Mucosa of descending colon (tissue), 3 donors: ENCODE measurements at regions not wholly inside any gene's neighbourhood (a gene's known extent, or its start where the extent isn't known, plus 50 kb on each side); places are given as distances from the start of the nearest gene placed in this dataset.
"Not testable (repeated sequence)": the region's sequence is repeated elsewhere in the genome, so short reads cannot be mapped to it uniquely, and the experiment has no call there.

Source experiments
- ATAC-seq: fragments of 200-7000 bp; cut with Tn5 transposase; one replicate; pipeline ENCODE4 v1.9.1; 2020; ENCODE audit warnings: mild to moderate bottlenecking, moderate library complexity
- DNase-seq, 3 donors: peaks; one replicate each; pipeline ENCODE4 v3.0.0-alpha.2; 2020
- H3K36me3 ChIP-seq: fragments of 200-600 bp; one replicate; pipeline ENCODE4 v1.8.0; 2021; ENCODE audit warnings: low read depth, mild to moderate bottlenecking
- H3K4me1 ChIP-seq: fragments of 200-600 bp; one replicate; pipeline ENCODE4 v1.8.0; 2021; ENCODE audit warnings: low read depth, mild to moderate bottlenecking
- H3K4me3 ChIP-seq: fragments of 200-600 bp; one replicate; pipeline ENCODE4 v1.8.0; 2021; ENCODE audit warnings: mild to moderate bottlenecking
- H3K9me3 ChIP-seq: fragments of 200-600 bp; one replicate; pipeline ENCODE4 v1.8.0; 2021; ENCODE audit warnings: mild to moderate bottlenecking
- CTCF ChIP-seq: fragments of 200-600 bp; IDR thresholded peaks from one replicate; pipeline ENCODE4 v1.8.0; 2022; ENCODE audit warnings: antibody characterized with exemption, mild to moderate bottlenecking
- intact Hi-C, 2 donors: fragments of 100-400 bp; cut with DNase I in 1 of 2; cut with micrococcal nuclease in 1 of 2; formaldehyde crosslinking; loops; one replicate each; pipeline versions ENCODE4 v1.11.0 to v1.11.1; 2022; cut with DNase I, micrococcal nuclease
- donor health status: DM: no; HTN: no; CAD: no; lungs with moderate emphysema.
- donor health status: DM: no; HTN: no; CAD: no.
- donor health status: DM: no; HTN: yes; CAD: no.

- ATAC-seq, H3K36me3 ChIP-seq, DNase-seq, H3K4me1 ChIP-seq, H3K4me3 ChIP-seq, H3K9me3 ChIP-seq, intact Hi-C loops: not testable (repeated sequence)
These were observed 104.3 kb downstream of the MTPN start for GRCh38 chr7:135872861-135873260.

- no peak for TF ChIP-seq CTCF
These were observed 114.2 kb upstream of the FAM180A start for GRCh38 chr7:135862586-135863340.

GRCh38 chr7:135859538-135859937 is 110.9 kb upstream of the FAM180A start:
- no peaks in the 10 kb centered on the region for H3K4me1 ChIP-seq
- no peak overlapping the region for H3K4me3 ChIP-seq
- H3K36me3 ChIP-seq: no peaks in the 10 kb centered on the region
- DNase-seq (no peak), ATAC-seq (no peak)
- intact Hi-C loops: no loop called here
- no peaks in the 10 kb centered on the region for H3K9me3 ChIP-seq
- TF ChIP-seq CTCF: no peak

More at GRCh38 chr7:135862586-135863340, 114.2 kb upstream of the FAM180A start:
- intact Hi-C loops: no loop called here
- no peak for ATAC-seq
- no peaks in the 10 kb centered on the region for H3K4me1 ChIP-seq
- DNase-seq: no peak
- no peaks in the 10 kb centered on the region for H3K36me3 ChIP-seq
- H3K9me3 ChIP-seq: no peaks in the 10 kb centered on the region
- no peak overlapping the region for H3K4me3 ChIP-seq

GRCh38 chr7:135858851-135859250 is 110.2 kb upstream of the FAM180A start:
- no peak for TF ChIP-seq CTCF
- intact Hi-C loops: no loop called here
- no peaks in the 10 kb centered on the region for H3K36me3 ChIP-seq
- H3K4me3 ChIP-seq: no peak overlapping the region
- DNase-seq (no peak), ATAC-seq (no peak)
- H3K9me3 ChIP-seq: no peaks in the 10 kb centered on the region
- no peaks in the 10 kb centered on the region for H3K4me1 ChIP-seq

- intact Hi-C loops: no loop called here
- Histone ChIP-seq H3K36me3 (no peaks in the 10 kb centered on the region), H3K9me3 (no peaks in the 10 kb centered on the region), H3K4me3 (no peak overlapping the region), H3K4me1 (no peaks in the 10 kb centered on the region)
- TF ChIP-seq CTCF: no peak
- DNase-seq (no peak), ATAC-seq (no peak)
These were observed 109.8 kb upstream of the FAM180A start for GRCh38 chr7:135858379-135858778.

DNA sequence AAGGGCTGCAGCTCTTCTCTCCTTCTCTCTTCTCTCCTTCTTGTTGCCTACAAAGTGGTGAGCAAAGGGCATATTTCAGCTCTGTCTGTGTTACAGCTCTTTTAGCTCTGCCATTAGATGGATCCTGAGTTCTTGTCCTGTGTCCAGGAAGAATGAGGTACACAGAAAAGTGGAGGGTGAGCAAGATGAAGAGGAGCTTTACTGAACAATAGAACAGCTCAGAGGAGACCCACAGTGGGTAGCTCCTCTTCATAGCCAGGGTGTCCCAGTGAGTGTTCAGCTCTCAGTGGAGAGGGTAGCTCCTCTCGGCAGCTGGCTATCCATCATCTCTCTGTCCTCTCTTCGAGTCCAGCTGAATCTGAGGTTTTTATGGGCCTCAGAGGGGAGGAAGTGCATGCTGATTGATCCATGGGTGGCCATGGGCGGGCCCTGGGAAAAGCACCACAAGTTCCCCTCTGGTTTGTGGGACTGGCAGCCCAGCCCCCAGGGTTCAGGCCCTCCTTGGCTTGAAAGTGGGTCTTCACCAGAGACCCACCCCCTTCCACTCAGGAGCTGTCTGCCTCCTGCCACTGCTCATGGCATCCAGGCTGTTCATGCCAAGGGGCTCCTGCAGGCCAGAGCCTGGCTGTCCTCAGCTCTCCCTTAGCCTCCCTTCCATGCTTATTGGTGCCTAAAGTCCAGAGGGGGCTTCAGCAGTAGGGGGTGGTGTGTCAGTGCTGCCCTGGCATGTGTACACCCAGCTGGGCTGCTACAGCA is 109.1 kb upstream of the FAM180A start:
- TF ChIP-seq CTCF: no peak
- no peaks in the 10 kb centered on the region for H3K36me3 ChIP-seq
- intact Hi-C loops: no loop called here
- ATAC-seq (no peak), DNase-seq (no peak)
- H3K4me1 ChIP-seq: no peaks in the 10 kb centered on the region
- no peak overlapping the region for H3K4me3 ChIP-seq
- no peaks in the 10 kb centered on the region for H3K9me3 ChIP-seq
